Tibial artery (tissue), 4 donors: ENCODE measurements at regions not wholly inside any gene's neighbourhood (a gene's known extent, or its start where the extent isn't known, plus 50 kb on each side); places are given as distances from the start of the nearest gene placed in this dataset.

Source experiments
- DNase-seq, 2 donors: peaks; one replicate each; pipeline ENCODE4 v3.0.0-alpha.2; 2019
- H3K27ac ChIP-seq, 2 donors: fragments of 200-600 bp; sonication (generic) in 1 of 2; 1 replicate in 1 of 2; 2 replicates in 1 of 2; pipeline ENCODE4 v1.5.1; 2018 to 2019; ENCODE audit warnings: mild to moderate bottlenecking in 1 of 2
- H3K27me3 ChIP-seq, 2 donors: fragments of 200-600 bp; sonication (generic) in 1 of 2; one replicate each; pipeline versions ENCODE4 v1.5.1 to v1.6.0; 2016 to 2019
- H3K36me3 ChIP-seq, 3 donors: fragments of 200-600 bp; sonication (generic) in 2 of 3; one replicate each; pipeline ENCODE4 v1.5.1; 2016 to 2019; ENCODE audit warnings: mild to moderate bottlenecking in 2 of 3
- H3K4me1 ChIP-seq, 4 donors: fragments of 200-600 bp; sonication (generic) in 2 of 4; 1 replicate in 3 of 4; 2 replicates in 1 of 4; pipeline ENCODE4 v1.5.1; 2016 to 2019
- H3K4me3 ChIP-seq, 2 donors: fragments of 200-600 bp; sonication (generic) in 1 of 2; 1 replicate in 1 of 2; 2 replicates in 1 of 2; pipeline ENCODE4 v1.5.1; 2018 to 2019; ENCODE audit warnings: mild to moderate bottlenecking in 2 of 2
- H3K9me3 ChIP-seq, 3 donors: fragments of 200-600 bp; sonication (generic) in 1 of 3; one replicate each; pipeline ENCODE4 v1.5.1; 2016 to 2019
- CTCF ChIP-seq, 2 experiments: fragments of 200-600 bp in 1 of 2; fragments of 450-650 bp in 1 of 2; IDR thresholded peaks; one replicate each; pipeline ENCODE4 v1.5.1; 2017 to 2019; ENCODE audit warnings: antibody characterized with exemption in 2 of 2, mild to moderate bottlenecking in 1 of 2, moderate library complexity in 1 of 2
- intact Hi-C: fragments of 100-400 bp; cut with DNase I; formaldehyde crosslinking; loops from one replicate; pipeline ENCODE4 v1.15.0; 2023; ENCODE audit warnings: low total_unique reads

DNA sequence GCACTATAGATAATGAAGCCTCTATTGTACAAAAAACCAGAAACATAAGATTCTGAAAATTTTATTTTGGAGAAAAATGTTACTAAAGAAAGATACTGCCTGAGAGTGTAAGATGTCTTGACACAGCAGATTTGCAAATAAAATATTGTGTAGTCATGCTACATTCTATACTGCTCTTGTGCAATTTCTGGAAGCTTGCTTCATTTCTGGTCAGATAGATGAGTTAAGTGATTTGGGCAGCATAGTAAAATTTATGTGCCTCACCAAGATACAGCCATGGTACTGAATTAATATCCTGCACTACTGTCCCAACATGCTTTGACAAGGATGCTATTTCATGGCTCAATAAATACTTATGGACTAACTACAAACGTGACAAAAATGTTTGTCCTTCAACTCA is 55.1 kb upstream of the STARD13 start:
- H3K4me1 ChIP-seq, result peaks cover 0 to 12% (median 6%) of the 10 kb centered on the region in 4 donors
- no peak overlapping the region for H3K4me3 ChIP-seq
- H3K9me3 ChIP-seq, result no peaks in the 10 kb centered on the region
- no peak for TF ChIP-seq CTCF (IDR thresholded peaks at IDR 0.05)
- no peak for DNase-seq
- H3K36me3 ChIP-seq, result no peaks in the 10 kb centered on the region
- H3K27me3 ChIP-seq, result no peaks in the 10 kb centered on the region
- intact Hi-C loops, result loop anchor here (10.0 kb wide), 1 partner anchor 204 kb away; no protein-coding TSS in a partner anchor
- H3K27ac ChIP-seq, result no peak overlapping the region

GRCh38 chr13:33341861-33342452 is 56.4 kb upstream of the STARD13 start:
- no peaks in the 10 kb centered on the region for H3K27me3 ChIP-seq
- H3K9me3 ChIP-seq, result no peaks in the 10 kb centered on the region
- H3K4me1 ChIP-seq, result peaks cover 0 to 13% (median 6%) of the 10 kb centered on the region in 4 donors
- no peak overlapping the region for H3K4me3 ChIP-seq
- DNase-seq, result no peak
- intact Hi-C loops, result loop anchor here (10.0 kb wide), 1 partner anchor 203 kb away; no protein-coding TSS in a partner anchor
- peak overlapping the region in 1 of 2 donors; percentile 15 for H3K27ac ChIP-seq
- H3K36me3 ChIP-seq, result no peaks in the 10 kb centered on the region
- no peak for TF ChIP-seq CTCF (IDR thresholded peaks at IDR 0.05)

DNA sequence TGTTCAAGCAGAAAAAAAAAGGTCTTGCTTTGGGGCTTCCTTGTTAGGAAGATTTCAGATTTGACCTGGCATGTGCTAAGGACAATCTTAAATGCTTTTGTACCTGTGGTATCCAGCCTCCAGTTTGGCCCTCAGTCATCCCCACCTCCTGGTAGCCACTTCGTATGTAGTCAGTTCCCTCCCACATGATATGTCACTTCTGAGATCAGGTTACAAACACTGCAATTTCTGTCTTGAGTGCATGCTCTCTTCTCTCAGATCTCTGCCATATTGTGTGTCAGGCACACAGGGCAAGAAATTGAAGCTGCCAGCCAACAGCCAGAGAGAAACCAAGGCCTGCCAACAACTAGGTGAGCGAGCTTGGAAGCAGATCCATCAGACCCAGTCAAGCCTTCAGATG is 60.3 kb upstream of the STARD13 start:
- Histone ChIP-seq H3K4me3 (no peak overlapping the region), H3K4me1 (peaks cover 0 to 43% (median 23%) of the 10 kb centered on the region in 4 donors), H3K36me3 (no peaks in the 10 kb centered on the region), H3K9me3 (no peaks in the 10 kb centered on the region), H3K27ac (no peak overlapping the region), H3K27me3 (no peaks in the 10 kb centered on the region)
- DNase-seq, result no peak
- no peak for TF ChIP-seq CTCF (IDR thresholded peaks at IDR 0.05)
- intact Hi-C loops, result loop anchor here (10.0 kb wide), 1 partner anchor 199 kb away; no protein-coding TSS in a partner anchor

DNA sequence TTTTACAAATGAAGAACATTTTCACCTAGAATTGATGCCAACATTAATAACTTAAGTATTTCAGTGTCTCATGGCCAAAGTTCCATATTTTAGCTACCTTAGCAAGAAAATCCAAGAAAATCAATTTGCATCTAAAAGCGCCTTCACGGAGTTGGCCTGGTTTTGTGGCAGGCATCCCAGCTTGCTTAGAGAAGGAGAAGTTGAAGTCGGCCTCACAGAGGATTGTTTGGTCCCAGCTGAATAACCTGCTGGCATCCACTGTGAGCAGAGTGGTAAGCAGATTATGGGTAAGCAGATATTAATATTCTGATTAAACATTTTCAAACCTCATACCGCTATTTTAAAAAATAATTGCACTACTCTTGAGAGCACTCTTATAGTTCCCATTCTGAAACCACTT is 62.3 kb upstream of the STARD13 start:
- intact Hi-C loops, result loop anchor here (10.0 kb wide), 1 partner anchor 197 kb away; no protein-coding TSS in a partner anchor
- no peak for DNase-seq
- Histone ChIP-seq H3K36me3 (no peaks in the 10 kb centered on the region), H3K4me3 (peak overlapping the region in 1 of 2 donors; percentile 12), H3K9me3 (no peaks in the 10 kb centered on the region), H3K27ac (peak overlapping the region; percentile 91 to 96), H3K4me1 (peaks cover 0 to 37% (median 18%) of the 10 kb centered on the region in 4 donors), H3K27me3 (no peaks in the 10 kb centered on the region)
- no peak for TF ChIP-seq CTCF (IDR thresholded peaks at IDR 0.05)

DNA sequence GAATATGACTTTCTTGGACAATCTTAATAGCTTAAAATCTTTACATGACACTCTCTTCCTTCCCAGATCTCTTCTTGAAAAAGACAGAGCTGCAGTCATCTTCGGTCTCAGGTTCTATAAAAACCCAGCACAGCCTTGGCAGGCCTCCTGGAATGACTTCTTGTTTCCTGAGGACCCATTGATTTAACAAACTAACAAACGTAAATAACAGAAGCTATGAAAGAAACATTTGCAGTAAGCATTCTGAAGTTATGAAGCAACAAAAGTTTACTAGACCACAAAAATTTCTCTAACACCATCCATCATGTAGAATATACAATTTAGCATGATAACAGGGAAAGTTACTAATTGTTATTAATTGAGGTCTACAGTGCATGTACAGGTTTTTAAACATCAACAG is 62.8 kb upstream of the STARD13 start:
- Histone ChIP-seq H3K36me3 (no peaks in the 10 kb centered on the region), H3K4me1 (peaks cover 0 to 37% (median 18%) of the 10 kb centered on the region in 4 donors), H3K27ac (peak overlapping the region; percentile 91 to 96), H3K4me3 (peak overlapping the region in 1 of 2 donors; percentile 12), H3K9me3 (no peaks in the 10 kb centered on the region), H3K27me3 (no peaks in the 10 kb centered on the region)
- DNase-seq, result no peak
- intact Hi-C loops, result loop anchor here (10.0 kb wide), 1 partner anchor 196 kb away; no protein-coding TSS in a partner anchor
- no peak for TF ChIP-seq CTCF (IDR thresholded peaks at IDR 0.05)
